Duodenal mucosa (tissue), 2 donors: ENCODE measurements at regions not wholly inside any gene's neighbourhood (a gene's known extent, or its start where the extent isn't known, plus 50 kb on each side); places are given as distances from the start of the nearest gene placed in this dataset.

Experiments used
- H3K27ac ChIP-seq: one replicate; pipeline ENCODE4 v1.7.0; 2013; ENCODE audit warnings: low read depth, low read length
- H3K27me3 ChIP-seq, 2 donors: one replicate each; pipeline ENCODE4 v1.7.0; 2013; ENCODE audit warnings: low read length in 2 of 2, control low read depth in 1 of 2; ENCODE audit not compliant: insufficient read depth in 2 of 2, control insufficient read depth in 1 of 2
- H3K36me3 ChIP-seq, 2 donors: one replicate each; pipeline ENCODE4 v1.7.0; 2013; ENCODE audit warnings: low read length in 2 of 2, control low read depth in 1 of 2; ENCODE audit not compliant: insufficient read depth in 2 of 2, control insufficient read depth in 1 of 2
- H3K4me1 ChIP-seq, 2 donors: one replicate each; pipeline ENCODE4 v1.7.0; 2013; ENCODE audit warnings: low read length in 2 of 2, control low read depth in 1 of 2; ENCODE audit not compliant: insufficient read depth in 2 of 2, control insufficient read depth in 1 of 2
- H3K4me3 ChIP-seq, 2 donors: one replicate each; pipeline ENCODE4 v1.7.0; 2013; ENCODE audit warnings: low read length in 2 of 2, low read depth in 1 of 2
- H3K9ac ChIP-seq, 2 donors: one replicate each; pipeline ENCODE4 v1.7.0; 2013; ENCODE audit warnings: low read length in 2 of 2, low read depth in 1 of 2
- H3K9me3 ChIP-seq, 2 donors: one replicate each; pipeline ENCODE4 v1.7.0; 2013; ENCODE audit warnings: low read length in 2 of 2, control low read depth in 1 of 2; ENCODE audit not compliant: control insufficient read depth in 1 of 2

GRCh38 chr6:145139140-145139850, 596.0 kb downstream of the EPM2A start:
- no peak overlapping the region for H3K9ac ChIP-seq
- no peaks in the 10 kb centered on the region for H3K9me3 ChIP-seq
- no peak overlapping the region for H3K27ac ChIP-seq
- H3K36me3 ChIP-seq, result no peaks in the 10 kb centered on the region
- H3K27me3 ChIP-seq, result no peaks in the 10 kb centered on the region
- no peak overlapping the region for H3K4me3 ChIP-seq
- no peaks in the 10 kb centered on the region for H3K4me1 ChIP-seq

GRCh38 chr6:145139895-145140294, 595.4 kb downstream of the EPM2A start:
- Histone ChIP-seq H3K4me3 (no peak overlapping the region), H3K4me1 (no peaks in the 10 kb centered on the region), H3K27ac (no peak overlapping the region), H3K27me3 (no peaks in the 10 kb centered on the region), H3K36me3 (no peaks in the 10 kb centered on the region), H3K9me3 (no peaks in the 10 kb centered on the region), H3K9ac (no peak overlapping the region)

GRCh38 chr6:145141572-145141971, 593.7 kb downstream of the EPM2A start:
- no peak overlapping the region for H3K4me3 ChIP-seq
- H3K9ac ChIP-seq, result no peak overlapping the region
- H3K4me1 ChIP-seq, result no peaks in the 10 kb centered on the region
- H3K9me3 ChIP-seq, result no peaks in the 10 kb centered on the region
- no peaks in the 10 kb centered on the region for H3K36me3 ChIP-seq
- no peak overlapping the region for H3K27ac ChIP-seq
- no peaks in the 10 kb centered on the region for H3K27me3 ChIP-seq

GRCh38 chr6:145142958-145143357, 592.4 kb downstream of the EPM2A start:
- Histone ChIP-seq H3K9me3 (no peaks in the 10 kb centered on the region), H3K9ac (no peak overlapping the region), H3K4me3 (no peak overlapping the region), H3K27me3 (no peaks in the 10 kb centered on the region), H3K4me1 (no peaks in the 10 kb centered on the region), H3K27ac (no peak overlapping the region), H3K36me3 (no peaks in the 10 kb centered on the region)

GRCh38 chr6:145143379-145143778, 591.9 kb downstream of the EPM2A start:
- H3K4me3 ChIP-seq, result no peak overlapping the region
- no peaks in the 10 kb centered on the region for H3K36me3 ChIP-seq
- no peaks in the 10 kb centered on the region for H3K9me3 ChIP-seq
- no peak overlapping the region for H3K27ac ChIP-seq
- H3K9ac ChIP-seq, result no peak overlapping the region
- H3K4me1 ChIP-seq, result no peaks in the 10 kb centered on the region
- no peaks in the 10 kb centered on the region for H3K27me3 ChIP-seq

GRCh38 chr6:145147559-145147958, 587.8 kb downstream of the EPM2A start:
- Histone ChIP-seq H3K36me3 (no peaks in the 10 kb centered on the region), H3K27ac (no peak overlapping the region), H3K9me3 (no peaks in the 10 kb centered on the region), H3K27me3 (no peaks in the 10 kb centered on the region), H3K9ac (no peak overlapping the region), H3K4me3 (no peak overlapping the region), H3K4me1 (no peaks in the 10 kb centered on the region)

- H3K27me3 ChIP-seq, result no peaks in the 10 kb centered on the region
- H3K9ac ChIP-seq, result no peak overlapping the region
- no peak overlapping the region for H3K4me3 ChIP-seq
- no peaks in the 10 kb centered on the region for H3K4me1 ChIP-seq
- no peak overlapping the region for H3K27ac ChIP-seq
- H3K36me3 ChIP-seq, result no peaks in the 10 kb centered on the region
- no peaks in the 10 kb centered on the region for H3K9me3 ChIP-seq
These were observed 587.2 kb downstream of the EPM2A start for GRCh38 chr6:145147981-145148749.

- H3K9me3 ChIP-seq, result no peaks in the 10 kb centered on the region
- H3K4me3 ChIP-seq, result no peak overlapping the region
- H3K27ac ChIP-seq, result no peak overlapping the region
- H3K4me1 ChIP-seq, result no peaks in the 10 kb centered on the region
- H3K9ac ChIP-seq, result no peak overlapping the region
- no peaks in the 10 kb centered on the region for H3K36me3 ChIP-seq
- H3K27me3 ChIP-seq, result no peaks in the 10 kb centered on the region
These were observed 586.5 kb downstream of the EPM2A start for GRCh38 chr6:145148776-145149175.

GRCh38 chr6:145151624-145152023, 583.7 kb downstream of the EPM2A start:
- no peaks in the 10 kb centered on the region for H3K4me1 ChIP-seq
- H3K27me3 ChIP-seq, result no peaks in the 10 kb centered on the region
- no peaks in the 10 kb centered on the region for H3K9me3 ChIP-seq
- H3K27ac ChIP-seq, result no peak overlapping the region
- no peaks in the 10 kb centered on the region for H3K36me3 ChIP-seq
- no peak overlapping the region for H3K4me3 ChIP-seq
- no peak overlapping the region for H3K9ac ChIP-seq

GRCh38 chr6:145153495-145153894, 581.8 kb downstream of the EPM2A start:
- Histone ChIP-seq H3K36me3 (no peaks in the 10 kb centered on the region), H3K27ac (no peak overlapping the region), H3K27me3 (no peaks in the 10 kb centered on the region), H3K4me3 (no peak overlapping the region), H3K4me1 (no peaks in the 10 kb centered on the region), H3K9me3 (peaks cover 2% of the 10 kb centered on the region in 2 donors), H3K9ac (no peak overlapping the region)
